Fibroblast of skin of left quadriceps (primary cell): ENCODE measurements at regions not wholly inside any gene's neighbourhood (a gene's known extent, or its start where the extent isn't known, plus 50 kb on each side); places are given as distances from the start of the nearest gene placed in this dataset.

Experiments
- DNase-seq, 2 experiments: peaks; one replicate each; pipeline ENCODE4 v3.0.0-alpha.2; 2013; ENCODE audit warnings: low read depth in 2 of 2

- DNase-seq = no peak
These were observed 713.9 kb downstream of the BRD1 start for GRCh38 chr22:49113758-49114157.

- DNase-seq = no peak
These were observed 714.7 kb downstream of the BRD1 start for GRCh38 chr22:49112661-49113626.

GRCh38 chr22:49112176-49112575, 715.5 kb downstream of the BRD1 start:
- no peak for DNase-seq

- no peak for DNase-seq
These were observed 716.6 kb downstream of the BRD1 start for GRCh38 chr22:49111085-49111484.

DNA sequence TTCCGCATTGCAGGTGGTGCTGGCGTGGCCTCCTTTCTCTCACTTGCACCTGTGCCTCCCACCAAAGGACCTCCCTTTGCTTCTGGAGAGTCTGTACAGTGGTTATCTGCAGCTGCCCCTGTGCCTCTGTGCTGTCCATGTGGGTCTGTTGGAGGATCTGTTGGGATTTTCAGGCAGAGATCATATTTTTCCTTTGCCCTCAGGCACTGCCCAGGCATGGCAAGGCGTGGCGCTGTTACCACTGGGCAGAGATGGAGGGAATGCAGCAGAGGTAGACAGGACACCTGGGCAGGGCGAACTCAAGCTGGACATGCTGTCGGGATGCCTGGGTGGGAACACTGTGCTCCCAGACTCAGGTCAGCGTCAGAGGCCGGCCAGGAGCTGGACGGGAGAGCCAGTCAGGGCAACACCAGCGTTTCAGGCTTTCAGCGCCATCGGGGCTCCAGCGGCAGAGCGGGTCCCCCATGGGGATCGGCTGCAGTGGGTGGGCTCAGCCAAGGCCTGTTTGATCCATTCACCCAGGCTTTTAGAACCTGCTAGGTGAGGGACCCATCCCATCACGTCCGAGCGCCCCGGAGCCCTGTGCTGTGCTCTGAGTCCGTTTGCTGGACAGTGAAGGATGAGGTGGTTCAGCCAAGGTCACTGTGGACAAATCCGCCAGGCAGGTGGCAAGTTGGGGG, 718.9 kb downstream of the BRD1 start:
- no peak for DNase-seq

- no peak for DNase-seq
These were observed 719.6 kb downstream of the BRD1 start for GRCh38 chr22:49107961-49108530.

GRCh38 chr22:49107561-49107960, 720.1 kb downstream of the BRD1 start:
- no peak for DNase-seq

GRCh38 chr22:49106842-49107152, 720.9 kb downstream of the BRD1 start:
- DNase-seq = no peak

DNA sequence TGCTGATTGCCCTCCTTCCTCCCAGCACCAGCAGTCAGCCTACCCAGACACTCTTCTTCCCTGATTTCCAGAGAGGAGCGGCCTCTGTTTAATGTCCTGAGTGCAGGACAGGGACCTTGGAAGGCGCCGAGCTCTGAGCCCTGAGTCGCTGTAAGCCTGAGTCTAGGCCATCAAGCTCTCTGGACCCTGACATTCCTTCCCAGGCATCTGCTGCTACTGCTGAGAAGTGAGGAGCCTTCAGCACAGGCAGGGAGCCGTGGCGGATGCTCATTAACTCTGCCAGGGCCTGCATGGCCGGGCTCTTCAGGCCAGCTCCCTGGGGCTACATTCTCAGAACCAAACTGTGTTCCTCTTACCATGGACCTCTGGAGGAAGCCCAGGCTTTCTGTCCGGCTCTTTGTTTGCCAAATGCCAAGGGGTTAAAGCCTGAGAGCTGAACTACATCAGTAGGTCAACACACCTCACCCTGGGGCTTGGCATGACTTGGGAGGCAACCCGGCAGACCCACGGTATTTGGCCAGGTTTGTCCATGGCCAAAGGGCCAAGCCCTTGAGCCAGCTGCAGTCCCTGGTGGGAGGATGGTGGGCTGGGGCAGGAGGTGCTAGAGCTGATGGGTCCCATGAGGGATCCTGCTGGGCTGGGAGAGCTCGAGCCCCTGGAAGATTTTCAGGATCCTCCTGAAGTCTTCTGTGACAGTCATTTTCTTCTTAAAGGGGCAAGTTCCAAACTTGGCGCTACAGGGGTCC, 721.4 kb downstream of the BRD1 start:
- DNase-seq = no peak

DNA sequence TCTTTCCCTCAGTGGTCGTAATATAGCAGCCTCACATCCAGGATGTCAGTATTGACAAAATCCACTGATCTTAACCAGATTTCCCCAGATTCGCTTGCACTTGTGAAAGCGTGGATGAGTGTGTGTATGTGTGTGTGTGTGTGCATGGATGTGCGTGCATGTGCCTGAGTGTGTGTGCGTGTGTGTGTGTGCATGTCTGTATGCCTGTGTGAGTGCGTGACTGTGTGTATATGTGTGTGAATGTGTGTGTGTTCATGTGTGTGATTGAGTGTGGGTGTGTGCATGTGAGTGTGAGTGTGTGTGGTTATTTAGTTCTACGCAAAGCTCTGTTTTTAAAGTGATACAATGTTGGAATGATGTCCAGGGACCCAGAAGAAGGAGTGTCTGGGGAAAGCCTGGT, 723.2 kb downstream of the BRD1 start:
- no peak for DNase-seq

- DNase-seq = no peak
These were observed 724.2 kb downstream of the BRD1 start for GRCh38 chr22:49103314-49104059.

- no peak for DNase-seq
These were observed 725.3 kb downstream of the BRD1 start for GRCh38 chr22:49102367-49102766.

DNA sequence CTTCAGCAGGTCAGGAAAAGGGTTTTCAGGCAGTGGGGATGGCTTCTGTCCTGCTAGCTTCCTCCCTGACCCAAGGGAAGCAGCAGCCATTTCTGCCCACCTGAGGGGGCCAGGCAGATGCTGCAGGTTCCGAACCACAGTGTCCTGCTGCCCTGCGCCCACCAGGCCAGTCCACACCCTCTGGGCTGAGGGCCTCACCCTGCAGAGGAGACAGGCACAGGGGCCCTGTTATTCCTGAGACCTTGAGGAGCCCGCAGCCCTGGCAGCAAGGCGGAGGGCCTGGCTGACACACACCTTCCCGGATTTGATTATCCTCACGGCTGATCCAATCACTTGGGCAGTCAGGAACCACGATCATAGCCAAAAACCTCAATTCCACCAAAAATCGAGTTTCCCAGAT, 725.8 kb downstream of the BRD1 start:
- DNase-seq = no peak

- DNase-seq = no peak
These were observed 726.4 kb downstream of the BRD1 start for GRCh38 chr22:49101225-49101624.

GRCh38 chr22:49100773-49101172, 726.9 kb downstream of the BRD1 start:
- DNase-seq = no peak

DNA sequence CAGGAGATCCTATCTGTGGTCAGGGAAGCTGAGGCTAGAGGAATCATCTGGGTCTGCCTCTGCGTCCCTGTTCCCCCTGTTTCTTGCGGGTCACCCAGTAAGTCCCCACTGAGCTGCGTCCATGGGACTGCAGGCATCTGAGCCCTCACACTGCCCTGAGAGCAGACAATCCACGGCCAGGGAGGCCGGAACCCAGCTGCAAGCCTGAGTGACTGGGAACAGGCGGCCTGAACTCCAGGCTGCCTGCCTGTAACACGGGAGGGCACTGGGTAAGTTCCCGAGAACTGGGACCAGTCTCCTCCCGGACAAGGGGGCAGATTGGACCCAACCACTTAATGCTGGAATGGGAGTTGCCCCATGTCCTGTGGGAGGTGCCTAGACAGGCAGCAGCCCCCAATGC, 727.4 kb downstream of the BRD1 start:
- no peak for DNase-seq

- DNase-seq = no peak
These were observed 728.1 kb downstream of the BRD1 start for GRCh38 chr22:49099496-49100124.

DNA sequence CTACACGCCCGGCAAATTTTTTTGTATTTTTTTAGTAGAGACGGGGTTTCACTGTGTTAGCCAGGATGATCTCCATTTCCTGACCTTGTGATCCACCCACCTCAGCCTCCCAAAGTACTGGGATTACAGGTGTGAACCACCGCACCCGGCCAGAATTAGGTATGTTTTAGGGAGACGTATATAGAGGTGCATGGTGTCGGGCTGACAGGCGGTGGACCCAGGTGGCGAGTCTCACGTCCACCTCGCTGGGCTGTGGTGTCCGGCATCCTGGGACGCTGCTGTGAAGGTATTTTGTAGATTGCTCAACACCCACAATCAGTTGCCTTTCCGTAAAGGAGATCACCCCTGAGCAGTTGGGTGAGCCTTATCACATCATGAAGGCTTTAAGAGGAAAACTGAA, 728.6 kb downstream of the BRD1 start:
- DNase-seq = no peak

DNA sequence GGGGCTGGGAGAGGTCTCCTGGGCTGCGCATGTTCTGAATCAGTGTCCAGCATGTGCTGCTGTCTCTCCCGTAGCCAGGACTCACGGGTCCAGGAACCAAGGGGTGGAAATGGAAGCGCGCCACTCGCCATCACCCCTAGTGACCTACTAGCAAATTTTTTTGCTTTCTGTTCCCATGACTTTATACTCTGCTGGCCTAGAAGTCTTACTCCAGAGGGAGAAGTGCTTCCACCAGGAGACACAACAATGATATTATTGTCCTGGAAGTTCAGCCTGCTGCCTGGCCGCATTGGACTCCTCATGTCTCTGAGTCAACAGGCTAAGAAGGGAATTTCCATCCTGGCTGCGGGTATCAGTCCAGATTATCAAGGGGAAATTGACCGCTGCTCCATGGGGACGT, 729.7 kb downstream of the BRD1 start:
- no peak for DNase-seq

- no peak for DNase-seq
These were observed 730.3 kb downstream of the BRD1 start for GRCh38 chr22:49097171-49097925.
